Panc1 (cell line): ENCODE measurements at regions not wholly inside any gene's neighbourhood (a gene's known extent, or its start where the extent isn't known, plus 50 kb on each side); places are given as distances from the start of the nearest gene placed in this dataset.

Experiments used
- TCF7L2 ChIP-seq: IDR thresholded peaks from 2 replicates; pipeline ENCODE4 v1.6.1; 2011; ENCODE audit warnings: mild to moderate bottlenecking, low read depth, low read length, inconsistent platforms
- TF ChIP-seq, protein P1 (sequence below): fragments of 450-650 bp; IDR thresholded peaks from 2 replicates; pipeline ENCODE4 v1.5.1; 2017; ENCODE audit warnings: mild to moderate bottlenecking
- TF ChIP-seq, protein P2 (sequence below), 2 experiments: IDR thresholded peaks; 2 replicates each; pipeline ENCODE4 v1.6.1; 2011 to 2012; ENCODE audit warnings: low read depth in 2 of 2, control low read depth in 1 of 2, low read length in 1 of 2, mild to moderate bottlenecking in 1 of 2, moderate library complexity in 1 of 2; ENCODE audit not compliant: insufficient read depth in 1 of 2

GRCh38 chr5:28495876-28496275, 1457.5 kb upstream of the CDH9 start:
- TF ChIP-seq, protein P1, sequence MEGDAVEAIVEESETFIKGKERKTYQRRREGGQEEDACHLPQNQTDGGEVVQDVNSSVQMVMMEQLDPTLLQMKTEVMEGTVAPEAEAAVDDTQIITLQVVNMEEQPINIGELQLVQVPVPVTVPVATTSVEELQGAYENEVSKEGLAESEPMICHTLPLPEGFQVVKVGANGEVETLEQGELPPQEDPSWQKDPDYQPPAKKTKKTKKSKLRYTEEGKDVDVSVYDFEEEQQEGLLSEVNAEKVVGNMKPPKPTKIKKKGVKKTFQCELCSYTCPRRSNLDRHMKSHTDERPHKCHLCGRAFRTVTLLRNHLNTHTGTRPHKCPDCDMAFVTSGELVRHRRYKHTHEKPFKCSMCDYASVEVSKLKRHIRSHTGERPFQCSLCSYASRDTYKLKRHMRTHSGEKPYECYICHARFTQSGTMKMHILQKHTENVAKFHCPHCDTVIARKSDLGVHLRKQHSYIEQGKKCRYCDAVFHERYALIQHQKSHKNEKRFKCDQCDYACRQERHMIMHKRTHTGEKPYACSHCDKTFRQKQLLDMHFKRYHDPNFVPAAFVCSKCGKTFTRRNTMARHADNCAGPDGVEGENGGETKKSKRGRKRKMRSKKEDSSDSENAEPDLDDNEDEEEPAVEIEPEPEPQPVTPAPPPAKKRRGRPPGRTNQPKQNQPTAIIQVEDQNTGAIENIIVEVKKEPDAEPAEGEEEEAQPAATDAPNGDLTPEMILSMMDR, result no peak
- no peak for TF ChIP-seq TCF7L2
- TF ChIP-seq, protein P2, sequence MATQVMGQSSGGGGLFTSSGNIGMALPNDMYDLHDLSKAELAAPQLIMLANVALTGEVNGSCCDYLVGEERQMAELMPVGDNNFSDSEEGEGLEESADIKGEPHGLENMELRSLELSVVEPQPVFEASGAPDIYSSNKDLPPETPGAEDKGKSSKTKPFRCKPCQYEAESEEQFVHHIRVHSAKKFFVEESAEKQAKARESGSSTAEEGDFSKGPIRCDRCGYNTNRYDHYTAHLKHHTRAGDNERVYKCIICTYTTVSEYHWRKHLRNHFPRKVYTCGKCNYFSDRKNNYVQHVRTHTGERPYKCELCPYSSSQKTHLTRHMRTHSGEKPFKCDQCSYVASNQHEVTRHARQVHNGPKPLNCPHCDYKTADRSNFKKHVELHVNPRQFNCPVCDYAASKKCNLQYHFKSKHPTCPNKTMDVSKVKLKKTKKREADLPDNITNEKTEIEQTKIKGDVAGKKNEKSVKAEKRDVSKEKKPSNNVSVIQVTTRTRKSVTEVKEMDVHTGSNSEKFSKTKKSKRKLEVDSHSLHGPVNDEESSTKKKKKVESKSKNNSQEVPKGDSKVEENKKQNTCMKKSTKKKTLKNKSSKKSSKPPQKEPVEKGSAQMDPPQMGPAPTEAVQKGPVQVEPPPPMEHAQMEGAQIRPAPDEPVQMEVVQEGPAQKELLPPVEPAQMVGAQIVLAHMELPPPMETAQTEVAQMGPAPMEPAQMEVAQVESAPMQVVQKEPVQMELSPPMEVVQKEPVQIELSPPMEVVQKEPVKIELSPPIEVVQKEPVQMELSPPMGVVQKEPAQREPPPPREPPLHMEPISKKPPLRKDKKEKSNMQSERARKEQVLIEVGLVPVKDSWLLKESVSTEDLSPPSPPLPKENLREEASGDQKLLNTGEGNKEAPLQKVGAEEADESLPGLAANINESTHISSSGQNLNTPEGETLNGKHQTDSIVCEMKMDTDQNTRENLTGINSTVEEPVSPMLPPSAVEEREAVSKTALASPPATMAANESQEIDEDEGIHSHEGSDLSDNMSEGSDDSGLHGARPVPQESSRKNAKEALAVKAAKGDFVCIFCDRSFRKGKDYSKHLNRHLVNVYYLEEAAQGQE (IDR thresholded peaks at IDR 0.05; ENCODE audit: insufficient read depth in 1 of 2, low read depth in 2 of 2, low read length in 1 of 2), result no peak
